22Rv1 (cell line): ENCODE measurements at regions not wholly inside any gene's neighbourhood (a gene's known extent, or its start where the extent isn't known, plus 50 kb on each side); places are given as distances from the start of the nearest gene placed in this dataset.

Experiments
- ZFX ChIP-seq: fragments of 450-650 bp; IDR thresholded peaks from 2 replicates; pipeline ENCODE4 v1.6.1; 2017; ENCODE audit warnings: antibody characterized with exemption, borderline replicate concordance
- TF ChIP-seq, protein P1 (sequence below): fragments of 450-650 bp; IDR thresholded peaks from 2 replicates; pipeline ENCODE4 v1.5.1; 2017; ENCODE audit warnings: mild to moderate bottlenecking

DNA sequence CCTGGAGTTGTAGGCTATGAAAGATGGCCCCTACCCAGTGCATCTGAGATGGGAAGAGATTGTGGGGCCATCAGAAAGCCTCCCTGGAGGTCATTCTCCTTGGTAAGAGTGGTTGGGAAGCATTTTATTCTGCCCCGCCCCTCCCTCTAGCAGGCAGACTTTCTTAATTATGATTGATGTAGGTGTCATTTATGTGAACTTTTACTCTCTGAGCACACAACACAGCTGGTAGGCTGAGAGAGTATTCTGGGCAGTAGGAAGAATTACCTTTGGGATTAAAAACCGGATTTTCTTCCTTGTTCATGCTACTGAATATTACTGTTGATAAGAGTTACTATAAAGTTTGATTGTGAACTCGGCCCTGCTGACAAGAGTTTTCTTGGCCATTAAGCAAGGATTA lies 266.8 kb downstream of the TTC6 start:
- TF ChIP-seq, protein P1, sequence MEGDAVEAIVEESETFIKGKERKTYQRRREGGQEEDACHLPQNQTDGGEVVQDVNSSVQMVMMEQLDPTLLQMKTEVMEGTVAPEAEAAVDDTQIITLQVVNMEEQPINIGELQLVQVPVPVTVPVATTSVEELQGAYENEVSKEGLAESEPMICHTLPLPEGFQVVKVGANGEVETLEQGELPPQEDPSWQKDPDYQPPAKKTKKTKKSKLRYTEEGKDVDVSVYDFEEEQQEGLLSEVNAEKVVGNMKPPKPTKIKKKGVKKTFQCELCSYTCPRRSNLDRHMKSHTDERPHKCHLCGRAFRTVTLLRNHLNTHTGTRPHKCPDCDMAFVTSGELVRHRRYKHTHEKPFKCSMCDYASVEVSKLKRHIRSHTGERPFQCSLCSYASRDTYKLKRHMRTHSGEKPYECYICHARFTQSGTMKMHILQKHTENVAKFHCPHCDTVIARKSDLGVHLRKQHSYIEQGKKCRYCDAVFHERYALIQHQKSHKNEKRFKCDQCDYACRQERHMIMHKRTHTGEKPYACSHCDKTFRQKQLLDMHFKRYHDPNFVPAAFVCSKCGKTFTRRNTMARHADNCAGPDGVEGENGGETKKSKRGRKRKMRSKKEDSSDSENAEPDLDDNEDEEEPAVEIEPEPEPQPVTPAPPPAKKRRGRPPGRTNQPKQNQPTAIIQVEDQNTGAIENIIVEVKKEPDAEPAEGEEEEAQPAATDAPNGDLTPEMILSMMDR = no peak
- no peak for TF ChIP-seq ZFX
